ENCODE measurements at regions not wholly inside any gene's neighbourhood (a gene's known extent, or its start where the extent isn't known, plus 50 kb on each side); places are given as distances from the start of the nearest gene placed in this dataset.

DNA sequence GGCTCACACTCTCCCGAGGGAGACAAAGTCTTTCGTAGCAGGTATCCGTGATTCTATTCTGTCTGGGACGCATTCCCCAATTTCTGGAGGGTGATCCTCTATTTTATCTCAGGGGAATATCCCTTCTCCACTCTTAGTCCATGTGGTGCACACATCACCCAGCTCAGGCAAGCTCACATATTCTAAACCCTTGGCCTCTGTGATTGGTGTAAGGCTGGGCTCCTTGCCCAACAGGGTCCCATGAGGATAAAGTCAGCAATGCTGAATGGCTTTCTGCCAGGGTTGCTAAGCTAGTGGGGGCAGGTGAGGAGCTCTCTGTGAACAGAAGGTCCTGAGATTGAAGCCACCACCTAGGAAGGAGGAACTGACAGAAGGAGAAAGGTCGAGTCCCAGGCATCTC is 137.2 kb downstream of the CDH26 start:
- H3K9me3 ChIP-seq (ENCODE audit: control insufficient read depth in 2 of 3, insufficient read depth in 1 of 3, low read length in 3 of 3), result no peaks in the 10 kb centered on the region
- intact Hi-C loops (cut with DNase I), result no loop called here

GRCh38 chr20:60096166-60096565 is 137.9 kb downstream of the CDH26 start:
- no peak overlapping the region for H3K9ac ChIP-seq (ENCODE audit: low read length in 3 of 3)
- no peaks in the 10 kb centered on the region for H3K9me3 ChIP-seq (ENCODE audit: control insufficient read depth in 2 of 3, insufficient read depth in 1 of 3, low read length in 3 of 3)
- TF ChIP-seq, protein P1, sequence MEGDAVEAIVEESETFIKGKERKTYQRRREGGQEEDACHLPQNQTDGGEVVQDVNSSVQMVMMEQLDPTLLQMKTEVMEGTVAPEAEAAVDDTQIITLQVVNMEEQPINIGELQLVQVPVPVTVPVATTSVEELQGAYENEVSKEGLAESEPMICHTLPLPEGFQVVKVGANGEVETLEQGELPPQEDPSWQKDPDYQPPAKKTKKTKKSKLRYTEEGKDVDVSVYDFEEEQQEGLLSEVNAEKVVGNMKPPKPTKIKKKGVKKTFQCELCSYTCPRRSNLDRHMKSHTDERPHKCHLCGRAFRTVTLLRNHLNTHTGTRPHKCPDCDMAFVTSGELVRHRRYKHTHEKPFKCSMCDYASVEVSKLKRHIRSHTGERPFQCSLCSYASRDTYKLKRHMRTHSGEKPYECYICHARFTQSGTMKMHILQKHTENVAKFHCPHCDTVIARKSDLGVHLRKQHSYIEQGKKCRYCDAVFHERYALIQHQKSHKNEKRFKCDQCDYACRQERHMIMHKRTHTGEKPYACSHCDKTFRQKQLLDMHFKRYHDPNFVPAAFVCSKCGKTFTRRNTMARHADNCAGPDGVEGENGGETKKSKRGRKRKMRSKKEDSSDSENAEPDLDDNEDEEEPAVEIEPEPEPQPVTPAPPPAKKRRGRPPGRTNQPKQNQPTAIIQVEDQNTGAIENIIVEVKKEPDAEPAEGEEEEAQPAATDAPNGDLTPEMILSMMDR (IDR thresholded peaks at IDR 0.05; ENCODE audit: borderline replicate concordance, extremely low read depth, insufficient read depth), result no peak
- FAIRE-seq (no peak), DNase-seq (no peak)
- no peak overlapping the region for H3K4me3 ChIP-seq (ENCODE audit: low read length in 3 of 3)
- H3K27ac ChIP-seq (ENCODE audit: low read depth in 2 of 2, low read length in 2 of 2), result no peak overlapping the region
- intact Hi-C loops (cut with DNase I), result no loop called here
- no peaks in the 10 kb centered on the region for H3K27me3 ChIP-seq (ENCODE audit: control insufficient read depth, insufficient read depth, low read length)
- no peaks in the 10 kb centered on the region for H3K4me1 ChIP-seq (ENCODE audit: control insufficient read depth in 2 of 3, insufficient read depth in 2 of 3, low read depth in 1 of 3, low read length in 3 of 3)
- H3K36me3 ChIP-seq (ENCODE audit: control insufficient read depth in 2 of 3, insufficient read depth in 3 of 3, low read length in 3 of 3), result no peaks in the 10 kb centered on the region

More for the DNA sequence above, 137.2 kb downstream of the CDH26 start:
- FAIRE-seq (no peak), DNase-seq (no peak)
- no peaks in the 10 kb centered on the region for H3K27me3 ChIP-seq (ENCODE audit: control insufficient read depth, insufficient read depth, low read length)
- no peak overlapping the region for H3K9ac ChIP-seq (ENCODE audit: low read length in 3 of 3)
- H3K36me3 ChIP-seq (ENCODE audit: control insufficient read depth in 2 of 3, insufficient read depth in 3 of 3, low read length in 3 of 3), result no peaks in the 10 kb centered on the region
- H3K4me1 ChIP-seq (ENCODE audit: control insufficient read depth in 2 of 3, insufficient read depth in 2 of 3, low read depth in 1 of 3, low read length in 3 of 3), result no peaks in the 10 kb centered on the region
- TF ChIP-seq, protein P1 (IDR thresholded peaks at IDR 0.05; ENCODE audit: borderline replicate concordance, extremely low read depth, insufficient read depth), result no peak
- H3K27ac ChIP-seq (ENCODE audit: low read depth in 2 of 2, low read length in 2 of 2), result no peak overlapping the region
- no peak overlapping the region for H3K4me3 ChIP-seq (ENCODE audit: low read length in 3 of 3)

GRCh38 chr20:60097285-60097684 is 139.1 kb downstream of the CDH26 start:
- intact Hi-C loops (cut with DNase I), result no loop called here
- H3K27ac ChIP-seq (ENCODE audit: low read depth in 2 of 2, low read length in 2 of 2), result no peak overlapping the region
- no peaks in the 10 kb centered on the region for H3K9me3 ChIP-seq (ENCODE audit: control insufficient read depth in 2 of 3, insufficient read depth in 1 of 3, low read length in 3 of 3)
- H3K9ac ChIP-seq (ENCODE audit: low read length in 3 of 3), result no peak overlapping the region
- DNase-seq (no peak), FAIRE-seq (no peak)
- TF ChIP-seq, protein P1 (IDR thresholded peaks at IDR 0.05; ENCODE audit: borderline replicate concordance, extremely low read depth, insufficient read depth), result no peak
- no peak overlapping the region for H3K4me3 ChIP-seq (ENCODE audit: low read length in 3 of 3)
- no peaks in the 10 kb centered on the region for H3K4me1 ChIP-seq (ENCODE audit: control insufficient read depth in 2 of 3, insufficient read depth in 2 of 3, low read depth in 1 of 3, low read length in 3 of 3)
- H3K27me3 ChIP-seq (ENCODE audit: control insufficient read depth, insufficient read depth, low read length), result no peaks in the 10 kb centered on the region
- H3K36me3 ChIP-seq (ENCODE audit: control insufficient read depth in 2 of 3, insufficient read depth in 3 of 3, low read length in 3 of 3), result no peaks in the 10 kb centered on the region

DNA sequence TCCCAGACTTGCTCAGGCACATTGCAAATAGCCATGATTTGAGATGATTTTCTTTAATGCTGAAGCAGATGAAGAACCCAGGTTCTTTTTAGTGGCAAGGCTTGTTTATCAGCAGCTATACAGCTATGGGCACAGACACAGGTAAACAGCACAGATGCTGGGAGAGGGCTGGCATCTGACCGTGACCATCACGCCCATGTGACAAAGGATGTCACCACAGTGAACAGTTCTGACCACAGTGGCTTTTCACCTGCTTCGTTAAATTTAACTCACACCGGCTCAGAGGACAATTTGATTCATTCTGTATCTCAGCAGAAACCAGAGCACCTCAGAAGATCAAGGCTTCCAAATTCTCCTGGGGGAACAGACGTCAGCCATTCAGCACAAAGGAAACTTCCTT is 142.6 kb downstream of the CDH26 start:
- Histone ChIP-seq H3K4me1 (ENCODE audit: control insufficient read depth in 2 of 3, insufficient read depth in 2 of 3, low read depth in 1 of 3, low read length in 3 of 3) (no peaks in the 10 kb centered on the region), H3K27me3 (ENCODE audit: control insufficient read depth, insufficient read depth, low read length) (no peaks in the 10 kb centered on the region), H3K4me3 (ENCODE audit: low read length in 3 of 3) (no peak overlapping the region), H3K9me3 (ENCODE audit: control insufficient read depth in 2 of 3, insufficient read depth in 1 of 3, low read length in 3 of 3) (no peaks in the 10 kb centered on the region), H3K9ac (ENCODE audit: low read length in 3 of 3) (no peak overlapping the region), H3K27ac (ENCODE audit: low read depth in 2 of 2, low read length in 2 of 2) (no peak overlapping the region), H3K36me3 (ENCODE audit: control insufficient read depth in 2 of 3, insufficient read depth in 3 of 3, low read length in 3 of 3) (no peaks in the 10 kb centered on the region)
- TF ChIP-seq, protein P1 (IDR thresholded peaks at IDR 0.05; ENCODE audit: borderline replicate concordance, extremely low read depth, insufficient read depth), result no peak
- DNase-seq (no peak), FAIRE-seq (no peak)
- intact Hi-C loops (cut with DNase I), result no loop called here

All from kidney (tissue), 13 donors.